Keratinocyte (primary cell): ENCODE measurements at regions not wholly inside any gene's neighbourhood (a gene's known extent, or its start where the extent isn't known, plus 50 kb on each side); places are given as distances from the start of the nearest gene placed in this dataset.
"Not testable (repeated sequence)": the region's sequence is repeated elsewhere in the genome, so short reads cannot be mapped to it uniquely, and the experiment has no call there.

Experiments
- DNase-seq: peaks from one replicate; pipeline ENCODE4 v3.0.0-alpha.2; 2011; ENCODE audit warnings: low read depth, missing footprints, low spot score
- FAIRE-seq: peaks from 2 replicates; lab custom pipeline; 2011; peaks lifted over from hg19 to GRCh38; lab: Jason Lieb, UNC
- H2AFZ ChIP-seq: 2 replicates; pipeline ENCODE4 v1.6.0; 2012; ENCODE audit warnings: low read length, control low read depth, inconsistent platforms; ENCODE audit not compliant: control insufficient read depth
- H3K27ac ChIP-seq: 2 replicates; pipeline ENCODE4 v1.5.1; 2011; ENCODE audit warnings: low read length; ENCODE audit not compliant: control insufficient read depth, insufficient read depth
- H3K27me3 ChIP-seq: 3 replicates; pipeline ENCODE4 v1.6.0; 2011; ENCODE audit warnings: low read length; ENCODE audit not compliant: control insufficient read depth, insufficient read depth; ENCODE audit errors: extremely low read depth
- H3K36me3 ChIP-seq, 2 experiments: 2 replicates in 1 of 2; 3 replicates in 1 of 2; pipeline ENCODE4 v1.5.1; 2011; ENCODE audit warnings: low read length in 2 of 2, mild to moderate bottlenecking in 1 of 2; ENCODE audit not compliant: control insufficient read depth in 2 of 2, insufficient read depth in 2 of 2; ENCODE audit errors: extremely low read depth in 1 of 2
- H3K4me1 ChIP-seq: 3 replicates; pipeline ENCODE4 v1.5.1; 2011; ENCODE audit warnings: low read length; ENCODE audit not compliant: control insufficient read depth, insufficient read depth; ENCODE audit errors: extremely low read depth
- H3K4me2 ChIP-seq: 3 replicates; pipeline ENCODE4 v1.6.0; 2011; ENCODE audit warnings: low read depth, low read length; ENCODE audit not compliant: control insufficient read depth, insufficient read depth; ENCODE audit errors: extremely low read depth
- H3K4me3 ChIP-seq, 3 experiments: fragments of 200-600 bp in 1 of 3; sonication (generic) in 1 of 3; 2 replicates in 2 of 3; 3 replicates in 1 of 3; pipeline ENCODE4 v1.5.1; 2011 to 2016; ENCODE audit warnings: low read length in 3 of 3, mild to moderate bottlenecking in 3 of 3, control low read depth in 2 of 3, inconsistent platforms in 1 of 3, low read depth in 1 of 3, mixed read lengths in 1 of 3, mixed run types in 1 of 3, moderate library complexity in 1 of 3; ENCODE audit not compliant: control insufficient read depth in 2 of 3, insufficient read depth in 2 of 3; ENCODE audit errors: extremely low read depth in 1 of 3
- H3K79me2 ChIP-seq: 2 replicates; pipeline ENCODE4 v1.6.0; 2012; ENCODE audit warnings: low read length; ENCODE audit not compliant: control insufficient read depth, insufficient read depth
- H3K9ac ChIP-seq: 3 replicates; pipeline ENCODE4 v1.6.0; 2011; ENCODE audit warnings: low read length; ENCODE audit not compliant: control insufficient read depth, insufficient read depth; ENCODE audit errors: extremely low read depth
- H3K9me1 ChIP-seq: 3 replicates; pipeline ENCODE4 v1.6.0; 2011; ENCODE audit warnings: low read length; ENCODE audit not compliant: control insufficient read depth, insufficient read depth; ENCODE audit errors: extremely low read depth
- H3K9me3 ChIP-seq: 2 replicates; pipeline ENCODE4 v1.5.1; 2012; ENCODE audit warnings: low read depth, low read length; ENCODE audit not compliant: control insufficient read depth
- H4K20me1 ChIP-seq: 3 replicates; pipeline ENCODE4 v1.6.0; 2011; ENCODE audit warnings: low read length; ENCODE audit not compliant: control insufficient read depth, insufficient read depth; ENCODE audit errors: extremely low read depth
- EZH2 ChIP-seq: IDR thresholded peaks from one replicate; pipeline ENCODE4 v1.6.1; 2012; ENCODE audit warnings: inconsistent platforms, mild to moderate bottlenecking, low read length, moderate library complexity
- dilution Hi-C: fragments of 300-500 bp; cut with MboI; formaldehyde crosslinking; loops from one replicate; pipeline ENCODE4 v1.7.0; 2020; ENCODE audit warnings: low sequenced_read_pairs; ENCODE audit not compliant: extremely low pct_ligation_motif_present
- TF ChIP-seq, protein P1 (sequence below), 3 experiments: IDR thresholded peaks in 1 of 3; conservative IDR thresholded peaks in 1 of 3; optimal IDR thresholded peaks in 1 of 3; 2 replicates in 2 of 3; 3 replicates in 1 of 3; pipeline versions ENCODE3 to v1.5.1; 2011; ENCODE audit warnings: low read length in 3 of 3, mild to moderate bottlenecking in 3 of 3, moderate library complexity in 2 of 3, control low read depth in 1 of 3, inconsistent platforms in 1 of 3; ENCODE audit not compliant: insufficient read depth in 2 of 3; ENCODE audit errors: extremely low read depth in 1 of 3

DNA sequence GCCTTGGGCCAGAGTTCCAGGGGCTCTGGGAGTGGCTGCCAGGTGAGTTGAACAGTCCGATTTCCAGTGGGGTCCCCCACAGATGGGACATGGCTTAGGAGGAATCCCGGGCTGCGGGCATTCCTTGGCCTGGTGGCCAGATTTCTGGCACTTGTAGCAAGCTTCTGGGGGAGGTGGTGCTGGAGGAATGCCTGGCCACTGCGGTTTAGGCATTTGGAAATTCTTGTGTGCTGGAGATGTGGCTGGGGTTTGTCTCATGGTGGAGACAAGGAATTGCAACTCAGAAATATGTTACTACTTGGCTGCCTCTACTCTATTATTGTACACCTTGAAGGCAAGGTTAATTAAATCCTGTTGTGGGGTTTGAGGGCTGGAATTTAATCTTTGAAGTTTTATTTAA is 779.8 kb downstream of the UQCRFS1 start:
- H3K79me2 ChIP-seq, H3K36me3 ChIP-seq, H2AFZ ChIP-seq, H3K27ac ChIP-seq, DNase-seq, H4K20me1 ChIP-seq, H3K4me3 ChIP-seq, FAIRE-seq, H3K27me3 ChIP-seq, H3K9me3 ChIP-seq, dilution Hi-C loops, H3K9me1 ChIP-seq, H3K4me2 ChIP-seq, H3K9ac ChIP-seq, H3K4me1 ChIP-seq: not testable (repeated sequence)

DNA sequence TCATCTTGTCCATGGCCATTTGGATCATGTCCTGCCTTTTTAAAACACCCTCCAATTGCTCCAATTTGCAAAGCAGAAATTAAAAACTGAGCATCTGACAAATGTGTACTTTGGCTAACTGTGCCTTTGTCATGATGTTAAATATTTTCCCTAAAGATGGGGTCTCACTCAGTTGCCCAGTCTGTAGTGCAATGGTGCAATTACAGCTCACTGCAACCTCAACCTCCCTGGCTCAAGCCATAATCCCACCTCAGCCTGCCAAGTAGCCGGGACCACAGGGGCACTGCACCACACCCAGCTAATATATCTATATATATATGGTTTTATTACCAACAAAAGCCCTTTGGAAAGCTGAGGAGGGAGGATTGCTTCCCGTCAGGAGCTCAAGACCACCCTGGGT is 782.7 kb downstream of the UQCRFS1 start:
- Histone ChIP-seq H3K79me2 (no peaks in the 10 kb centered on the region), H3K9ac (no peak overlapping the region), H4K20me1 (no peaks in the 10 kb centered on the region), H2AFZ (no peak overlapping the region), H3K9me1 (no peaks in the 10 kb centered on the region), H3K4me1 (no peaks in the 10 kb centered on the region), H3K9me3 (peaks cover 4% of the 10 kb centered on the region), H3K27ac (no peak overlapping the region), H3K4me3 (no peak overlapping the region), H3K36me3 (no peaks in the 10 kb centered on the region), H3K4me2 (no peak overlapping the region), H3K27me3 (no peaks in the 10 kb centered on the region)
- DNase-seq = no peak
- no peak for FAIRE-seq
- dilution Hi-C loops = no loop called here
- no peak for TF ChIP-seq EZH2
- TF ChIP-seq, protein P1, sequence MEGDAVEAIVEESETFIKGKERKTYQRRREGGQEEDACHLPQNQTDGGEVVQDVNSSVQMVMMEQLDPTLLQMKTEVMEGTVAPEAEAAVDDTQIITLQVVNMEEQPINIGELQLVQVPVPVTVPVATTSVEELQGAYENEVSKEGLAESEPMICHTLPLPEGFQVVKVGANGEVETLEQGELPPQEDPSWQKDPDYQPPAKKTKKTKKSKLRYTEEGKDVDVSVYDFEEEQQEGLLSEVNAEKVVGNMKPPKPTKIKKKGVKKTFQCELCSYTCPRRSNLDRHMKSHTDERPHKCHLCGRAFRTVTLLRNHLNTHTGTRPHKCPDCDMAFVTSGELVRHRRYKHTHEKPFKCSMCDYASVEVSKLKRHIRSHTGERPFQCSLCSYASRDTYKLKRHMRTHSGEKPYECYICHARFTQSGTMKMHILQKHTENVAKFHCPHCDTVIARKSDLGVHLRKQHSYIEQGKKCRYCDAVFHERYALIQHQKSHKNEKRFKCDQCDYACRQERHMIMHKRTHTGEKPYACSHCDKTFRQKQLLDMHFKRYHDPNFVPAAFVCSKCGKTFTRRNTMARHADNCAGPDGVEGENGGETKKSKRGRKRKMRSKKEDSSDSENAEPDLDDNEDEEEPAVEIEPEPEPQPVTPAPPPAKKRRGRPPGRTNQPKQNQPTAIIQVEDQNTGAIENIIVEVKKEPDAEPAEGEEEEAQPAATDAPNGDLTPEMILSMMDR (optimal IDR thresholded peaks at IDR 0.05 in 1 of 3, IDR thresholded peaks at IDR 0.05 in 1 of 3, conservative IDR thresholded peaks at IDR 0.05 in 1 of 3; ENCODE audit: extremely low read depth in 1 of 3, insufficient read depth in 2 of 3, low read length in 3 of 3) = no peak

DNA sequence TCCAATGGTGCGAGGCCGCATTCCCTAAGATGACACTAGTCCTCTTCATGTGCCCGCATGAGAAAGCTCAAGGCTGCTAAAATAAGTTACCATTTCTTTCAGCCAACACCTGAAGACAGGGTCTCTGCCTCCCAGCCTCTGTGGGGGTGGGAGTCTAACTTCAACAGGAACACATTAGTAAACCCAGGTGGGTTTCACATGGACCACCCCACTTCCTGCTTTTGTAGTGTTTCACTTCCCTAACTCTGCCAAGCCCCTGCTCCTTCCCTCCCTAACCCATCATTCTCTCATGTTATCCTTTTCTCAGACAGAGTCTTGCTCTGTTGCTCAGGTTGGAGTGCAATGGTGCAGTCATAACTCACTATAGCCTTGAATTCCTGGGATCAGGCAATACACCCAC is 783.6 kb downstream of the UQCRFS1 start:
- no peak for DNase-seq
- Histone ChIP-seq H4K20me1 (no peaks in the 10 kb centered on the region), H3K27ac (no peak overlapping the region), H3K9ac (no peak overlapping the region), H3K27me3 (no peaks in the 10 kb centered on the region), H3K9me3 (peaks cover 4% of the 10 kb centered on the region), H3K36me3 (no peaks in the 10 kb centered on the region), H3K4me3 (no peak overlapping the region), H3K4me1 (no peaks in the 10 kb centered on the region), H3K4me2 (no peak overlapping the region), H3K79me2 (no peaks in the 10 kb centered on the region), H3K9me1 (no peaks in the 10 kb centered on the region), H2AFZ (no peak overlapping the region)
- dilution Hi-C loops = no loop called here
- FAIRE-seq = no peak
- TF ChIP-seq EZH2 = no peak
- TF ChIP-seq, protein P1 (optimal IDR thresholded peaks at IDR 0.05 in 1 of 3, IDR thresholded peaks at IDR 0.05 in 1 of 3, conservative IDR thresholded peaks at IDR 0.05 in 1 of 3; ENCODE audit: extremely low read depth in 1 of 3, insufficient read depth in 2 of 3, low read length in 3 of 3) = no peak
